Activated naive CD4-positive, alpha-beta T cell treated with anti-CD3 and anti-CD28 coated beads, Interleukin-2, amount 50 U/mL, for 72 hours (primary cell): ENCODE measurements at regions not wholly inside any gene's neighbourhood (a gene's known extent, or its start where the extent isn't known, plus 50 kb on each side); places are given as distances from the start of the nearest gene placed in this dataset.
A peak's percentile ranks its signal among the peaks of the same experiment; 100 is the strongest.

Source experiments
- ATAC-seq, 2 donors: fragments of 150-1000 bp; cut with Tn5 transposase; 2 replicates each; pipeline ENCODE4 v1.10.0; 2021; ENCODE audit warnings: mild to moderate bottlenecking in 2 of 2, moderate library complexity in 2 of 2
- DNase-seq, 2 donors: peaks; one replicate each; pipeline ENCODE4 v3.0.0; 2021 to 2022; ENCODE audit warnings: low spot score in 2 of 2
- H3K27ac Mint-ChIP-seq, 2 donors: one replicate each; pipeline ENCODE4 v1.8.0; 2022; ENCODE audit warnings: mild to moderate bottlenecking in 2 of 2, mixed read lengths in 2 of 2
- H3K36me3 Mint-ChIP-seq, 2 donors: one replicate each; pipeline ENCODE4 v1.8.0; 2022; ENCODE audit warnings: mixed read lengths in 2 of 2
- H3K9me3 Mint-ChIP-seq, 2 donors: one replicate each; pipeline ENCODE4 v1.8.0; 2022; ENCODE audit warnings: mixed read lengths in 2 of 2

GRCh38 chr2:19218166-19218565, 140.3 kb downstream of the OSR1 start:
- Mint-ChIP-seq H3K27ac (no peak overlapping the region), H3K9me3 (no peaks in the 10 kb centered on the region), H3K36me3 (no peaks in the 10 kb centered on the region)
- ATAC-seq, result no peak
- no peak for DNase-seq

- DNase-seq, result no peak
- no peak overlapping the region for H3K27ac Mint-ChIP-seq
- H3K9me3 Mint-ChIP-seq, result no peaks in the 10 kb centered on the region
- ATAC-seq, result no peak
- H3K36me3 Mint-ChIP-seq, result no peaks in the 10 kb centered on the region
These were observed 141.5 kb downstream of the OSR1 start for GRCh38 chr2:19216676-19217602.

GRCh38 chr2:19216238-19216637, 142.2 kb downstream of the OSR1 start:
- Mint-ChIP-seq H3K36me3 (peaks cover 0 to 1% of the 10 kb centered on the region in 2 donors), H3K27ac (no peak overlapping the region), H3K9me3 (no peaks in the 10 kb centered on the region)
- DNase-seq (no peak), ATAC-seq (no peak)

GRCh38 chr2:19214682-19215391, 143.6 kb downstream of the OSR1 start:
- ATAC-seq (peak; percentile 79 to 95), DNase-seq (peak in 1 of 2 donors; percentile 20)
- H3K9me3 Mint-ChIP-seq, result no peaks in the 10 kb centered on the region

GRCh38 chr2:19209575-19210341, 148.7 kb downstream of the OSR1 start:
- no peak for ATAC-seq
- no peaks in the 10 kb centered on the region for H3K9me3 Mint-ChIP-seq
- no peak overlapping the region for H3K27ac Mint-ChIP-seq
- DNase-seq, result no peak
- H3K36me3 Mint-ChIP-seq, result peaks cover 0 to 4% of the 10 kb centered on the region in 2 donors

More at GRCh38 chr2:19214682-19215391, 143.6 kb downstream of the OSR1 start:
- no peak overlapping the region for H3K27ac Mint-ChIP-seq
- H3K36me3 Mint-ChIP-seq, result peaks cover 0 to 4% of the 10 kb centered on the region in 2 donors

GRCh38 chr2:19208479-19209199, 149.8 kb downstream of the OSR1 start:
- no peaks in the 10 kb centered on the region for H3K9me3 Mint-ChIP-seq
- H3K27ac Mint-ChIP-seq, result no peak overlapping the region
- ATAC-seq (no peak), DNase-seq (no peak)
- peaks cover 0 to 4% of the 10 kb centered on the region in 2 donors for H3K36me3 Mint-ChIP-seq

GRCh38 chr2:19207452-19207851, 151.0 kb downstream of the OSR1 start:
- no peaks in the 10 kb centered on the region for H3K9me3 Mint-ChIP-seq
- peaks cover 0 to 4% of the 10 kb centered on the region in 2 donors for H3K36me3 Mint-ChIP-seq
- H3K27ac Mint-ChIP-seq, result no peak overlapping the region
- DNase-seq (no peak), ATAC-seq (no peak)

GRCh38 chr2:19205983-19206533, 152.4 kb downstream of the OSR1 start:
- Mint-ChIP-seq H3K36me3 (peaks cover 0 to under 1% of the 10 kb centered on the region in 2 donors), H3K9me3 (no peaks in the 10 kb centered on the region), H3K27ac (no peak overlapping the region)
- DNase-seq (no peak), ATAC-seq (no peak)

- no peak overlapping the region for H3K27ac Mint-ChIP-seq
- no peak for DNase-seq
- H3K36me3 Mint-ChIP-seq, result no peaks in the 10 kb centered on the region
- no peak for ATAC-seq
- no peaks in the 10 kb centered on the region for H3K9me3 Mint-ChIP-seq
These were observed 154.6 kb downstream of the OSR1 start for GRCh38 chr2:19203866-19204265.

GRCh38 chr2:19201911-19202462, 156.4 kb downstream of the OSR1 start:
- H3K9me3 Mint-ChIP-seq, result no peaks in the 10 kb centered on the region
- H3K27ac Mint-ChIP-seq, result no peak overlapping the region
- no peaks in the 10 kb centered on the region for H3K36me3 Mint-ChIP-seq
- ATAC-seq (no peak), DNase-seq (no peak)

GRCh38 chr2:19198381-19198780, 160.0 kb downstream of the OSR1 start:
- ATAC-seq, result no peak
- DNase-seq, result no peak
- peaks cover 0 to 4% of the 10 kb centered on the region in 2 donors for H3K36me3 Mint-ChIP-seq
- H3K27ac Mint-ChIP-seq, result no peak overlapping the region
- no peaks in the 10 kb centered on the region for H3K9me3 Mint-ChIP-seq

GRCh38 chr2:19195661-19196060, 162.8 kb downstream of the OSR1 start:
- H3K27ac Mint-ChIP-seq, result no peak overlapping the region
- H3K9me3 Mint-ChIP-seq, result no peaks in the 10 kb centered on the region
- H3K36me3 Mint-ChIP-seq, result peaks cover 0 to 4% of the 10 kb centered on the region in 2 donors
- ATAC-seq, result no peak
- DNase-seq, result no peak

- no peak for DNase-seq
- Mint-ChIP-seq H3K27ac (no peak overlapping the region), H3K9me3 (peaks cover 0 to 12% of the 10 kb centered on the region in 2 donors), H3K36me3 (peaks cover 0 to 11% of the 10 kb centered on the region in 2 donors)
- ATAC-seq, result no peak
These were observed 169.0 kb downstream of the OSR1 start for GRCh38 chr2:19189391-19189790.

- Mint-ChIP-seq H3K36me3 (peaks cover 0 to 15% of the 10 kb centered on the region in 2 donors), H3K27ac (no peak overlapping the region), H3K9me3 (peaks cover under 1 to 21% of the 10 kb centered on the region in 2 donors)
- DNase-seq, result no peak
- ATAC-seq, result no peak
These were observed 171.0 kb downstream of the OSR1 start for GRCh38 chr2:19187323-19188020.

GRCh38 chr2:19185086-19185485, 173.3 kb downstream of the OSR1 start:
- DNase-seq (no peak), ATAC-seq (no peak)
- H3K9me3 Mint-ChIP-seq, result peaks cover 22 to 43% of the 10 kb centered on the region in 2 donors
- H3K27ac Mint-ChIP-seq, result no peak overlapping the region
- H3K36me3 Mint-ChIP-seq, result peaks cover 0 to 35% of the 10 kb centered on the region in 2 donors
